ENCODE measurements at regions not wholly inside any gene's neighbourhood (a gene's known extent, or its start where the extent isn't known, plus 50 kb on each side); places are given as distances from the start of the nearest gene placed in this dataset.

GRCh38 chr5:67337751-67338150 is 141.2 kb upstream of the CD180 start (continued):
- no peak for TF ChIP-seq TSHZ2 (CRISPR knock-in tag; IDR thresholded peaks at IDR 0.05)
- no peak for TF ChIP-seq ZNF70 (CRISPR knock-in tag; IDR thresholded peaks at IDR 0.05)
- no peak for TF ChIP-seq ZNF565 (CRISPR knock-in tag; conservative IDR thresholded peaks at IDR 0.05; ENCODE audit: low read depth)
- TF ChIP-seq CSDC2 (CRISPR knock-in tag; IDR thresholded peaks at IDR 0.05): no peak
- no peak for TF ChIP-seq BACH2 (CRISPR knock-in tag; IDR thresholded peaks at IDR 0.05; ENCODE audit: borderline replicate concordance)
- no peak for TF ChIP-seq ZFP30 (CRISPR knock-in tag; IDR thresholded peaks at IDR 0.05)

DNA sequence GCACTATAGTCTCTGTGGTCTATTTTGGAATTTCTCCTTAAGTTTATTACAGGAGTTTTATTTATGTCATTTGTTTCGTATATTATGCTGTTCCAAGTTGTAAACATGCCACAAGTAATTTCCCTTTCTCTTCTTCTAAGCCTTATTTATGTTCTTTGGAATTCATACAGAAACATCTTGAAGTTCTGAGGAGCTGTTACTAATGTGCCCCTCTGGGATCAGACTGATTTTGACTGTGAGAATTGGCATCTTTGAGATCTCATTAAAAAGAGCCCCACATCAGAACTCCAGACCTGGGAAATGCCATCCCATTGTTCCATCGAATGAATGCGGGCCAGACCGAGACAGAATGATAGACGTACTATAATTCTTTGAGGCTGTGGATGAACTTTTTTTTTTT is 138.8 kb upstream of the CD180 start:
- no peak for TF ChIP-seq RARB (CRISPR knock-in tag; IDR thresholded peaks at IDR 0.05)
- TF ChIP-seq ARNTL (CRISPR knock-in tag; IDR thresholded peaks at IDR 0.05; ENCODE audit: borderline replicate concordance, low read depth): no peak
- no peak for TF ChIP-seq ZNF8 (CRISPR knock-in tag; IDR thresholded peaks at IDR 0.05)
- no peak for TF ChIP-seq BACH2 (CRISPR knock-in tag; IDR thresholded peaks at IDR 0.05; ENCODE audit: borderline replicate concordance)
- TF ChIP-seq ZFP30 (CRISPR knock-in tag; IDR thresholded peaks at IDR 0.05): no peak
- TF ChIP-seq, protein P1, sequence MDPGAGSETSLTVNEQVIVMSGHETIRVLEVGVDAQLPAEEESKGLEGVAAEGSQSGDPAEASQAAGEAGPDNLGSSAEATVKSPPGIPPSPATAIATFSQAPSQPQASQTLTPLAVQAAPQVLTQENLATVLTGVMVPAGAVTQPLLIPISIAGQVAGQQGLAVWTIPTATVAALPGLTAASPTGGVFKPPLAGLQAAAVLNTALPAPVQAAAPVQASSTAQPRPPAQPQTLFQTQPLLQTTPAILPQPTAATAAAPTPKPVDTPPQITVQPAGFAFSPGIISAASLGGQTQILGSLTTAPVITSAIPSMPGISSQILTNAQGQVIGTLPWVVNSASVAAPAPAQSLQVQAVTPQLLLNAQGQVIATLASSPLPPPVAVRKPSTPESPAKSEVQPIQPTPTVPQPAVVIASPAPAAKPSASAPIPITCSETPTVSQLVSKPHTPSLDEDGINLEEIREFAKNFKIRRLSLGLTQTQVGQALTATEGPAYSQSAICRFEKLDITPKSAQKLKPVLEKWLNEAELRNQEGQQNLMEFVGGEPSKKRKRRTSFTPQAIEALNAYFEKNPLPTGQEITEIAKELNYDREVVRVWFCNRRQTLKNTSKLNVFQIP (CRISPR knock-in tag; IDR thresholded peaks at IDR 0.05; ENCODE audit: borderline replicate concordance, low read depth): no peak
- no peak for TF ChIP-seq TSHZ2 (CRISPR knock-in tag; IDR thresholded peaks at IDR 0.05)
- no peak for TF ChIP-seq ZNF70 (CRISPR knock-in tag; IDR thresholded peaks at IDR 0.05)
- TF ChIP-seq, protein P2, sequence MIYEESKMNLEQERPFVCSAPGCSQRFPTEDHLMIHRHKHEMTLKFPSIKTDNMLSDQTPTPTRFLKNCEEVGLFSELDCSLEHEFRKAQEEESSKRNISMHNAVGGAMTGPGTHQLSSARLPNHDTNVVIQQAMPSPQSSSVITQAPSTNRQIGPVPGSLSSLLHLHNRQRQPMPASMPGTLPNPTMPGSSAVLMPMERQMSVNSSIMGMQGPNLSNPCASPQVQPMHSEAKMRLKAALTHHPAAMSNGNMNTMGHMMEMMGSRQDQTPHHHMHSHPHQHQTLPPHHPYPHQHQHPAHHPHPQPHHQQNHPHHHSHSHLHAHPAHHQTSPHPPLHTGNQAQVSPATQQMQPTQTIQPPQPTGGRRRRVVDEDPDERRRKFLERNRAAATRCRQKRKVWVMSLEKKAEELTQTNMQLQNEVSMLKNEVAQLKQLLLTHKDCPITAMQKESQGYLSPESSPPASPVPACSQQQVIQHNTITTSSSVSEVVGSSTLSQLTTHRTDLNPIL (CRISPR knock-in tag; IDR thresholded peaks at IDR 0.05; ENCODE audit: low read depth): no peak
- TF ChIP-seq ESRRG (CRISPR knock-in tag; IDR thresholded peaks at IDR 0.05): no peak
- TF ChIP-seq PPARA (CRISPR knock-in tag; IDR thresholded peaks at IDR 0.05; ENCODE audit: borderline replicate concordance): no peak
- TF ChIP-seq ZFP3 (CRISPR knock-in tag; IDR thresholded peaks at IDR 0.05): no peak
- TF ChIP-seq, protein P3, sequence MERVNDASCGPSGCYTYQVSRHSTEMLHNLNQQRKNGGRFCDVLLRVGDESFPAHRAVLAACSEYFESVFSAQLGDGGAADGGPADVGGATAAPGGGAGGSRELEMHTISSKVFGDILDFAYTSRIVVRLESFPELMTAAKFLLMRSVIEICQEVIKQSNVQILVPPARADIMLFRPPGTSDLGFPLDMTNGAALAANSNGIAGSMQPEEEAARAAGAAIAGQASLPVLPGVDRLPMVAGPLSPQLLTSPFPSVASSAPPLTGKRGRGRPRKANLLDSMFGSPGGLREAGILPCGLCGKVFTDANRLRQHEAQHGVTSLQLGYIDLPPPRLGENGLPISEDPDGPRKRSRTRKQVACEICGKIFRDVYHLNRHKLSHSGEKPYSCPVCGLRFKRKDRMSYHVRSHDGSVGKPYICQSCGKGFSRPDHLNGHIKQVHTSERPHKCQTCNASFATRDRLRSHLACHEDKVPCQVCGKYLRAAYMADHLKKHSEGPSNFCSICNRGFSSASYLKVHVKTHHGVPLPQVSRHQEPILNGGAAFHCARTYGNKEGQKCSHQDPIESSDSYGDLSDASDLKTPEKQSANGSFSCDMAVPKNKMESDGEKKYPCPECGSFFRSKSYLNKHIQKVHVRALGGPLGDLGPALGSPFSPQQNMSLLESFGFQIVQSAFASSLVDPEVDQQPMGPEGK (CRISPR knock-in tag; IDR thresholded peaks at IDR 0.05; ENCODE audit: borderline replicate concordance): no peak
- no peak for TF ChIP-seq ISL1 (CRISPR knock-in tag; IDR thresholded peaks at IDR 0.05)
- no peak for ATAC-seq

DNA sequence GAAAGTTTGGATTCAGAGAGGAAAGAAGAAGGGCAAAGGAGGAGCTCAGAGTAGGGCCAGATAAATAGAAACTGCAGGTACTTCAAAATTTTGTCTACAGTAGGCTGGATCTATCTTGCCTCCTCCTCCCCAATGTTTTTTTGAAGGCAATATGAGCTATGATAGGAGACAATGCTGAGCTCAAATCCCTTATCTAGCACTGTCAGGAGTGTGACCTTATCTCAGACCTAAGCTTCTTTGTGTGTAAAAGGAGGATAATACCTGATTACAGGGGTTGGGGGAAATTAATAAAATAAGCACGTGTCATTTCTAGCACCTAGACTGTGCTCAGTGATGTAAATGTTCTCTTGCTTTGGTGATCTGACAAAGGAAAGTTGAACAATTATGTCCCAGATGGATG is 137.8 kb upstream of the CD180 start:
- no peak for ATAC-seq
- TF ChIP-seq, protein P1 (CRISPR knock-in tag; IDR thresholded peaks at IDR 0.05; ENCODE audit: borderline replicate concordance, low read depth): no peak
- TF ChIP-seq CSDC2 (CRISPR knock-in tag; IDR thresholded peaks at IDR 0.05) (no peak), ESRRG (CRISPR knock-in tag; IDR thresholded peaks at IDR 0.05) (no peak), RARB (CRISPR knock-in tag; IDR thresholded peaks at IDR 0.05) (no peak), ZNF8 (CRISPR knock-in tag; IDR thresholded peaks at IDR 0.05) (no peak), ZC3H10 (CRISPR knock-in tag; IDR thresholded peaks at IDR 0.05) (no peak), TCF4 (CRISPR knock-in tag; IDR thresholded peaks at IDR 0.05; ENCODE audit: borderline replicate concordance) (no peak), PPARA (CRISPR knock-in tag; IDR thresholded peaks at IDR 0.05; ENCODE audit: borderline replicate concordance) (no peak), ARNTL (CRISPR knock-in tag; IDR thresholded peaks at IDR 0.05; ENCODE audit: borderline replicate concordance, low read depth) (no peak), ZNF70 (CRISPR knock-in tag; IDR thresholded peaks at IDR 0.05) (no peak), ZFP30 (CRISPR knock-in tag; IDR thresholded peaks at IDR 0.05) (no peak), SNAI2 (CRISPR knock-in tag; IDR thresholded peaks at IDR 0.05) (no peak)
- TF ChIP-seq, protein P3 (CRISPR knock-in tag; IDR thresholded peaks at IDR 0.05; ENCODE audit: borderline replicate concordance): no peak
- TF ChIP-seq, protein P4, sequence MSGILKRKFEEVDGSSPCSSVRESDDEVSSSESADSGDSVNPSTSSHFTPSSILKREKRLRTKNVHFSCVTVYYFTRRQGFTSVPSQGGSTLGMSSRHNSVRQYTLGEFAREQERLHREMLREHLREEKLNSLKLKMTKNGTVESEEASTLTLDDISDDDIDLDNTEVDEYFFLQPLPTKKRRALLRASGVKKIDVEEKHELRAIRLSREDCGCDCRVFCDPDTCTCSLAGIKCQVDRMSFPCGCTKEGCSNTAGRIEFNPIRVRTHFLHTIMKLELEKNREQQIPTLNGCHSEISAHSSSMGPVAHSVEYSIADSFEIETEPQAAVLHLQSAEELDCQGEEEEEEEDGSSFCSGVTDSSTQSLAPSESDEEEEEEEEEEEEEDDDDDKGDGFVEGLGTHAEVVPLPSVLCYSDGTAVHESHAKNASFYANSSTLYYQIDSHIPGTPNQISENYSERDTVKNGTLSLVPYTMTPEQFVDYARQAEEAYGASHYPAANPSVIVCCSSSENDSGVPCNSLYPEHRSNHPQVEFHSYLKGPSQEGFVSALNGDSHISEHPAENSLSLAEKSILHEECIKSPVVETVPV (CRISPR knock-in tag; IDR thresholded peaks at IDR 0.05): no peak

All from SK-N-SH treated with all-trans-retinoic acid at 6 μM for 48 hours (cell line).